HCT116 (cell line): ENCODE measurements at regions not wholly inside any gene's neighbourhood (a gene's known extent, or its start where the extent isn't known, plus 50 kb on each side); places are given as distances from the start of the nearest gene placed in this dataset.
A peak's percentile ranks its signal among the peaks of the same experiment; 100 is the strongest.

Source experiments
- ATAC-seq: fragments of 200-7000 bp; cut with Tn5 transposase; 2 replicates; pipeline ENCODE4 v1.9.1; 2020; ENCODE audit warnings: mild to moderate bottlenecking, moderate library complexity
- BruUV-seq: library from RNA; stranded (reverse); fragments of 400-500 nt; replicated peaks from 2 replicates; lab custom pipeline; 2021; lab: Mats Ljungman, UMichigan
- CTCF ChIA-PET: fragments of 300-600 bp; sonication (Branson Sonifier 250); formaldehyde crosslinking; loops from one replicate; lab custom pipeline; 2021; ENCODE audit warnings: antibody characterized with exemption; lab: Charles Lee
- POLR2A ChIA-PET: fragments of 300-600, 350-600 bp; sonication (Branson Sonifier 250); formaldehyde crosslinking; loops from one replicate; lab custom pipeline; 2021; ENCODE audit warnings: antibody characterized with exemption; lab: Charles Lee
- RAD21 ChIA-PET, 2 experiments: fragments of 300-600 bp; sonication (Branson Sonifier 250); formaldehyde crosslinking; loops; one replicate each; lab custom pipeline; 2023; ENCODE audit warnings: low total read pairs in 2 of 2; ENCODE audit not compliant: uncharacterized antibody in 2 of 2, unreplicated experiment in 2 of 2, low non-redundant PET in 1 of 2; lab: Charles Lee
- DNase-seq: peaks from one replicate; pipeline ENCODE4 v3.0.0-alpha.2; 2010; ENCODE audit warnings: low read depth, low spot score
- H2AFZ ChIP-seq: fragments of 200-600 bp; shearing (Covaris generic), sonication (generic); 2 replicates; pipeline ENCODE4 v1.6.1; 2017; ENCODE audit warnings: low read depth, mixed run types, mixed read lengths, antibody characterized with exemption, low read length; ENCODE audit not compliant: poor library complexity, severe bottlenecking
- H3K27ac ChIP-seq: 2 replicates; pipeline ENCODE4 v1.5.1; 2012; ENCODE audit warnings: low read depth, low read length
- H3K27me3 ChIP-seq: fragments of 200-600 bp; sonication (generic); 2 replicates; pipeline ENCODE4 v1.6.1; 2016; ENCODE audit warnings: mixed run types, low read length, mixed read lengths; ENCODE audit not compliant: insufficient read depth
- H3K36me3 ChIP-seq, 2 experiments: fragments of 200-500 bp in 1 of 2; fragments of 200-600 bp in 1 of 2; sonication (Bioruptor generic) in 1 of 2; sonication (generic) in 1 of 2; 2 replicates each; pipeline versions ENCODE4 v1.5.1 to v1.6.1; 2014 to 2016; ENCODE audit warnings: low read length in 2 of 2, inconsistent platforms in 1 of 2, mixed read lengths in 1 of 2, mixed run types in 1 of 2; ENCODE audit not compliant: insufficient read depth in 2 of 2, control insufficient read depth in 1 of 2
- H3K4me1 ChIP-seq, 2 experiments: fragments of 200-600 bp in 1 of 2; sonication (generic) in 1 of 2; 2 replicates each; pipeline versions ENCODE4 v1.5.1 to v1.6.1; 2012 to 2017; ENCODE audit warnings: low read length in 2 of 2, inconsistent platforms in 1 of 2, mild to moderate bottlenecking in 1 of 2, mixed read lengths in 1 of 2, mixed run types in 1 of 2, moderate library complexity in 1 of 2; ENCODE audit not compliant: insufficient read depth in 2 of 2, control insufficient read depth in 1 of 2
- H3K4me2 ChIP-seq: fragments of 200-600 bp; sonication (generic); 2 replicates; pipeline ENCODE4 v1.6.1; 2017; ENCODE audit warnings: mixed run types, low read length, mixed read lengths
- H3K4me3 ChIP-seq, 2 experiments: fragments of 200-600 bp in 1 of 2; sonication (generic) in 1 of 2; replicated peaks in 1 of 2; 2 replicates each; pipeline ENCODE4 v1.5.1; 2011 to 2016; ENCODE audit warnings: low read length in 2 of 2, control low read depth in 1 of 2, low read depth in 1 of 2, mild to moderate bottlenecking in 1 of 2, mixed read lengths in 1 of 2, mixed run types in 1 of 2
- H3K79me2 ChIP-seq: fragments of 200-600 bp; sonication (generic); 2 replicates; pipeline ENCODE4 v1.6.1; 2017; ENCODE audit warnings: mild to moderate bottlenecking, mixed run types, low read length, moderate library complexity, mixed read lengths; ENCODE audit not compliant: insufficient read depth
- H3K9ac ChIP-seq: fragments of 200-600 bp; sonication (generic); 2 replicates; pipeline ENCODE4 v1.6.1; 2016; ENCODE audit warnings: low read length, mixed read lengths
- H3K9me2 ChIP-seq: fragments of 200-600 bp; sonication (generic), shearing (Covaris generic); 2 replicates; pipeline ENCODE4 v1.6.1; 2017; ENCODE audit warnings: mixed run types, mild to moderate bottlenecking, moderate library complexity; ENCODE audit not compliant: insufficient read depth
- H3K9me3 ChIP-seq, 2 experiments: fragments of 200-500 bp in 1 of 2; fragments of 200-600 bp in 1 of 2; sonication (Bioruptor generic) in 1 of 2; sonication (generic) in 1 of 2; 2 replicates each; pipeline ENCODE4 v1.6.1; 2014 to 2017; ENCODE audit warnings: low read length in 2 of 2, mixed read lengths in 2 of 2, inconsistent platforms in 1 of 2, low read depth in 1 of 2, mild to moderate bottlenecking in 1 of 2, mixed run types in 1 of 2, moderate library complexity in 1 of 2; ENCODE audit not compliant: control insufficient read depth in 1 of 2, insufficient read depth in 1 of 2
- H4K20me1 ChIP-seq: fragments of 200-600 bp; sonication (generic), shearing (Covaris generic); 2 replicates; pipeline ENCODE4 v1.6.1; 2017; ENCODE audit warnings: mixed run types, mild to moderate bottlenecking, moderate library complexity; ENCODE audit not compliant: insufficient read depth
- ELF1 ChIP-seq: IDR thresholded peaks from 2 replicates; pipeline ENCODE4 v1.6.1; 2012; ENCODE audit warnings: low read depth, borderline replicate concordance
- POLR2A ChIP-seq: IDR thresholded peaks from 2 replicates; pipeline ENCODE4 v1.7.0; 2011; ENCODE audit warnings: borderline replicate concordance; ENCODE audit not compliant: insufficient read depth, insufficient read length; ENCODE audit errors: extremely low read depth
- RAD21 ChIP-seq: IDR thresholded peaks from 2 replicates; pipeline ENCODE4 v1.6.1; 2012; ENCODE audit warnings: low read depth, mild to moderate bottlenecking
- TCF7L2 ChIP-seq: IDR thresholded peaks from 2 replicates; pipeline ENCODE4 v1.7.0; 2011; ENCODE audit warnings: borderline replicate concordance, inconsistent platforms; ENCODE audit not compliant: insufficient read depth, insufficient read length; ENCODE audit errors: extremely low read depth
- YY1 ChIP-seq: IDR thresholded peaks from 2 replicates; pipeline ENCODE4 v1.6.1; 2011; ENCODE audit warnings: low read length, low read depth, moderate library complexity, mild to moderate bottlenecking; ENCODE audit not compliant: insufficient replicate concordance; ENCODE audit errors: extremely low read depth
- intact Hi-C: fragments of 100-400 bp; cut with micrococcal nuclease; formaldehyde crosslinking; loops from 2 replicates; pipeline ENCODE4 v1.10.0; 2022
- TF ChIP-seq, protein P1 (sequence below): IDR thresholded peaks from 2 replicates; pipeline ENCODE4 v1.6.1; 2012
- TF ChIP-seq, protein P2 (sequence below), 3 experiments: fragments of 200-600 bp in 1 of 3; sonication (generic) in 1 of 3; IDR thresholded peaks in 2 of 3; conservative IDR thresholded peaks in 1 of 3; 2 replicates each; pipeline ENCODE4 v1.5.1; 2012 to 2017; ENCODE audit warnings: low read depth in 2 of 3, low read length in 2 of 3, antibody characterized with exemption in 1 of 3, borderline replicate concordance in 1 of 3, control low read depth in 1 of 3, mild to moderate bottlenecking in 1 of 3, mixed read lengths in 1 of 3, mixed run types in 1 of 3, moderate library complexity in 1 of 3; ENCODE audit not compliant: insufficient read depth in 1 of 3

DNA sequence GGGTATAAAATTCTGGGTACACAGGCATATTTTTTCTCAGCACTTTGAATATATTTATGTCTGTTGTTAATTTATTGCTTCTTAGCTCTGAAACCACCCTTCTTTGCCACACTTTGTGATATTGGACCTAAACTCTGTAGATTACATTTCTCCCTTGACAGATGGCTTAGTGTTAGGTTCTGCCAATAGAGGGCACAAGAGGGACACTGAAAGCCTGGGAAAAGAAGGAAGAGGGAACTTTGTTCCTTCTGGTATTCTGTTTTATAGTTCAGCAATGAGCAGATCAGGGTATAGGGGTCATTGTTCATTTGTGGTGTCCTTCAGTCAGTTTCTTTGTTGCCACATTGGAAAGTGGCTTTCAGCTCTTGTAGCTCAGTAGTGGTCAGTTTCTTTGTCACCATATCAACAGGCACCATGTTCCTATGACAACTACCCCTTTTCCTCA lies 423.5 kb upstream of the PROX1 start:
- RAD21 ChIA-PET, result no interaction called here
- no peak overlapping the region for H3K27ac ChIP-seq
- H3K9me2 ChIP-seq, result no peaks in the 10 kb centered on the region
- intact Hi-C loops, result loop anchor here (1.0 to 10.0 kb wide), 2 partner anchors 439 to 559 kb away; no protein-coding TSS in a partner anchor
- no peak overlapping the region for H3K9ac ChIP-seq
- POLR2A ChIA-PET, result no interaction called here
- no peaks in the 10 kb centered on the region for H3K4me1 ChIP-seq
- no peaks in the 10 kb centered on the region for H3K36me3 ChIP-seq
- H3K79me2 ChIP-seq, result no peaks in the 10 kb centered on the region
- no peaks in the 10 kb centered on the region; a peak in 1 of 4 replicates for H3K9me3 ChIP-seq
- H2AFZ ChIP-seq, result no peak overlapping the region
- no TSS peak for BruUV-seq
- CTCF ChIA-PET, result no interaction called here
- ATAC-seq (peak; percentile 53), DNase-seq (peak; percentile 12)
- no peak overlapping the region for H3K4me2 ChIP-seq
- no peaks in the 10 kb centered on the region for H4K20me1 ChIP-seq
- H3K27me3 ChIP-seq, result no peaks in the 10 kb centered on the region
- TF ChIP-seq, protein P1, sequence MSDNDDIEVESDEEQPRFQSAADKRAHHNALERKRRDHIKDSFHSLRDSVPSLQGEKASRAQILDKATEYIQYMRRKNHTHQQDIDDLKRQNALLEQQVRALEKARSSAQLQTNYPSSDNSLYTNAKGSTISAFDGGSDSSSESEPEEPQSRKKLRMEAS, result no peak
- TF ChIP-seq POLR2A (no peak), YY1 (no peak), ELF1 (no peak), RAD21 (peak; percentile 61), TCF7L2 (no peak)
- TF ChIP-seq, protein P2, sequence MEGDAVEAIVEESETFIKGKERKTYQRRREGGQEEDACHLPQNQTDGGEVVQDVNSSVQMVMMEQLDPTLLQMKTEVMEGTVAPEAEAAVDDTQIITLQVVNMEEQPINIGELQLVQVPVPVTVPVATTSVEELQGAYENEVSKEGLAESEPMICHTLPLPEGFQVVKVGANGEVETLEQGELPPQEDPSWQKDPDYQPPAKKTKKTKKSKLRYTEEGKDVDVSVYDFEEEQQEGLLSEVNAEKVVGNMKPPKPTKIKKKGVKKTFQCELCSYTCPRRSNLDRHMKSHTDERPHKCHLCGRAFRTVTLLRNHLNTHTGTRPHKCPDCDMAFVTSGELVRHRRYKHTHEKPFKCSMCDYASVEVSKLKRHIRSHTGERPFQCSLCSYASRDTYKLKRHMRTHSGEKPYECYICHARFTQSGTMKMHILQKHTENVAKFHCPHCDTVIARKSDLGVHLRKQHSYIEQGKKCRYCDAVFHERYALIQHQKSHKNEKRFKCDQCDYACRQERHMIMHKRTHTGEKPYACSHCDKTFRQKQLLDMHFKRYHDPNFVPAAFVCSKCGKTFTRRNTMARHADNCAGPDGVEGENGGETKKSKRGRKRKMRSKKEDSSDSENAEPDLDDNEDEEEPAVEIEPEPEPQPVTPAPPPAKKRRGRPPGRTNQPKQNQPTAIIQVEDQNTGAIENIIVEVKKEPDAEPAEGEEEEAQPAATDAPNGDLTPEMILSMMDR (IDR thresholded peaks at IDR 0.05 in 2 of 3, conservative IDR thresholded peaks at IDR 0.05 in 1 of 3; ENCODE audit: borderline replicate concordance in 1 of 3, insufficient read depth in 1 of 3, low read depth in 2 of 3, low read length in 2 of 3), result peak; percentile 28 to 70 (median 64); a peak in 5 of 6 replicates
- TF ChIP-seq, all 23 proteins: peak for 2
- no peak overlapping the region for H3K4me3 ChIP-seq
